Stimulated activated CD8-positive, alpha-beta memory T cell treated with anti-CD3 and anti-CD28 coated beads, Interleukin-12 subunit alpha, Interleukin-12 subunit beta, amount 100 ng/mL, for 4 hours (primary cell): ENCODE measurements at regions not wholly inside any gene's neighbourhood (a gene's known extent, or its start where the extent isn't known, plus 50 kb on each side); places are given as distances from the start of the nearest gene placed in this dataset.

Experiments
- DNase-seq: peaks from one replicate; pipeline ENCODE4 v3.0.0-alpha.2; 2020; ENCODE audit warnings: low read depth

GRCh38 chr9:135338546-135338945 lies 141.0 kb upstream of the PPP1R26 start:
- no peak for DNase-seq

GRCh38 chr9:135339378-135339973 lies 140.1 kb upstream of the PPP1R26 start:
- no peak for DNase-seq

GRCh38 chr9:135340143-135340655 lies 139.4 kb upstream of the PPP1R26 start:
- no peak for DNase-seq

- DNase-seq: no peak
Measured at GRCh38 chr9:135340726-135341475, 138.7 kb upstream of the PPP1R26 start.

- no peak for DNase-seq
Measured at GRCh38 chr9:135341612-135342169, 137.9 kb upstream of the PPP1R26 start.

GRCh38 chr9:135342206-135343130 lies 137.1 kb upstream of the PPP1R26 start:
- no peak for DNase-seq

GRCh38 chr9:135343136-135343535 lies 136.4 kb upstream of the PPP1R26 start:
- no peak for DNase-seq

GRCh38 chr9:135343837-135344522 lies 135.6 kb upstream of the PPP1R26 start:
- DNase-seq: no peak

- DNase-seq: no peak
Measured at GRCh38 chr9:135344523-135344901, 135.1 kb upstream of the PPP1R26 start.

- DNase-seq: no peak
Measured at GRCh38 chr9:135344915-135345500, 134.6 kb upstream of the PPP1R26 start.

- no peak for DNase-seq
Measured at GRCh38 chr9:135345775-135346433, 133.7 kb upstream of the PPP1R26 start.

GRCh38 chr9:135346438-135347050 lies 133.0 kb upstream of the PPP1R26 start:
- DNase-seq: no peak

GRCh38 chr9:135347461-135347860 lies 132.1 kb upstream of the PPP1R26 start:
- DNase-seq: no peak

GRCh38 chr9:135348076-135348787 lies 131.3 kb upstream of the PPP1R26 start:
- DNase-seq: no peak

- DNase-seq: no peak
Measured at GRCh38 chr9:135348788-135349150, 130.8 kb upstream of the PPP1R26 start.

GRCh38 chr9:135349212-135350002 lies 130.2 kb upstream of the PPP1R26 start:
- DNase-seq: no peak

GRCh38 chr9:135350003-135350315 lies 129.6 kb upstream of the PPP1R26 start:
- DNase-seq: no peak

- DNase-seq: no peak
Measured at GRCh38 chr9:135353935-135354334, 125.6 kb upstream of the PPP1R26 start.

- no peak for DNase-seq
Measured at GRCh38 chr9:135355521-135356011, 124.0 kb upstream of the PPP1R26 start.
